ENCODE measurements at regions not wholly inside any gene's neighbourhood (a gene's known extent, or its start where the extent isn't known, plus 50 kb on each side); places are given as distances from the start of the nearest gene placed in this dataset.

- Mint-ChIP-seq H3K4me3 (ENCODE audit: unreplicated experiment) (no peak overlapping the region), H3K4me1 (ENCODE audit: unreplicated experiment) (no peaks in the 10 kb centered on the region), H3K27me3 (ENCODE audit: unreplicated experiment) (peaks cover 8% of the 10 kb centered on the region), H3K9me3 (ENCODE audit: unreplicated experiment) (peaks cover 6% of the 10 kb centered on the region), H3K36me3 (ENCODE audit: low read depth, unreplicated experiment) (no peaks in the 10 kb centered on the region), H3K27ac (ENCODE audit: unreplicated experiment) (no peak overlapping the region)
- TF ChIP-seq, protein P1, sequence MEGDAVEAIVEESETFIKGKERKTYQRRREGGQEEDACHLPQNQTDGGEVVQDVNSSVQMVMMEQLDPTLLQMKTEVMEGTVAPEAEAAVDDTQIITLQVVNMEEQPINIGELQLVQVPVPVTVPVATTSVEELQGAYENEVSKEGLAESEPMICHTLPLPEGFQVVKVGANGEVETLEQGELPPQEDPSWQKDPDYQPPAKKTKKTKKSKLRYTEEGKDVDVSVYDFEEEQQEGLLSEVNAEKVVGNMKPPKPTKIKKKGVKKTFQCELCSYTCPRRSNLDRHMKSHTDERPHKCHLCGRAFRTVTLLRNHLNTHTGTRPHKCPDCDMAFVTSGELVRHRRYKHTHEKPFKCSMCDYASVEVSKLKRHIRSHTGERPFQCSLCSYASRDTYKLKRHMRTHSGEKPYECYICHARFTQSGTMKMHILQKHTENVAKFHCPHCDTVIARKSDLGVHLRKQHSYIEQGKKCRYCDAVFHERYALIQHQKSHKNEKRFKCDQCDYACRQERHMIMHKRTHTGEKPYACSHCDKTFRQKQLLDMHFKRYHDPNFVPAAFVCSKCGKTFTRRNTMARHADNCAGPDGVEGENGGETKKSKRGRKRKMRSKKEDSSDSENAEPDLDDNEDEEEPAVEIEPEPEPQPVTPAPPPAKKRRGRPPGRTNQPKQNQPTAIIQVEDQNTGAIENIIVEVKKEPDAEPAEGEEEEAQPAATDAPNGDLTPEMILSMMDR (IDR thresholded peaks at IDR 0.05; ENCODE audit: unreplicated experiment), result no peak
- DNase-seq (ENCODE audit: low spot score), result no peak
These were observed 105.9 kb downstream of the CPZ start for GRCh38 chr4:8698341-8699062.

DNA sequence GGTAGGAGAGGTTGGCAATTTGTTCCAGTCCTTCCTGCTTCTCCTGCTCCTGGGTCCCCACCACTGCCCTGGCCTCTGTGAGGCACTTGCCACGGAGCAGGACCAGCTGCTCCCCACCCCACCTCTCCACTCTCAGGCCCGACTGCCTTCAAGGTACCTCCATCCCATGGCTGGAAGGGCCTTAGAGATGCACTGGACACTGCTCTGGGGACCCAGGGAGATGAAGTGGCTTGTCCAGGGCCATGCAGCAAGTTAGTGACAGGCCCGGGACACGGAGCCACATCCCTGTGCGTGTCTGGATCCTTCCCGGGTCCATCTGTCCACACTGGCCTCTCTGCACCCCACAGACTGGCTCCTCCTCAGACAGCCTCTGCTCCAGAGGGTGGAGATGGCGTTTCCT is 105.3 kb downstream of the CPZ start:
- H3K27me3 Mint-ChIP-seq (ENCODE audit: unreplicated experiment), result peaks cover 8% of the 10 kb centered on the region
- H3K36me3 Mint-ChIP-seq (ENCODE audit: low read depth, unreplicated experiment), result no peaks in the 10 kb centered on the region
- no peaks in the 10 kb centered on the region for H3K4me1 Mint-ChIP-seq (ENCODE audit: unreplicated experiment)
- TF ChIP-seq, protein P1 (IDR thresholded peaks at IDR 0.05; ENCODE audit: unreplicated experiment), result no peak
- DNase-seq (ENCODE audit: low spot score), result no peak
- H3K27ac Mint-ChIP-seq (ENCODE audit: unreplicated experiment), result no peak overlapping the region
- H3K4me3 Mint-ChIP-seq (ENCODE audit: unreplicated experiment), result no peak overlapping the region
- peaks cover 6% of the 10 kb centered on the region for H3K9me3 Mint-ChIP-seq (ENCODE audit: unreplicated experiment)

DNA sequence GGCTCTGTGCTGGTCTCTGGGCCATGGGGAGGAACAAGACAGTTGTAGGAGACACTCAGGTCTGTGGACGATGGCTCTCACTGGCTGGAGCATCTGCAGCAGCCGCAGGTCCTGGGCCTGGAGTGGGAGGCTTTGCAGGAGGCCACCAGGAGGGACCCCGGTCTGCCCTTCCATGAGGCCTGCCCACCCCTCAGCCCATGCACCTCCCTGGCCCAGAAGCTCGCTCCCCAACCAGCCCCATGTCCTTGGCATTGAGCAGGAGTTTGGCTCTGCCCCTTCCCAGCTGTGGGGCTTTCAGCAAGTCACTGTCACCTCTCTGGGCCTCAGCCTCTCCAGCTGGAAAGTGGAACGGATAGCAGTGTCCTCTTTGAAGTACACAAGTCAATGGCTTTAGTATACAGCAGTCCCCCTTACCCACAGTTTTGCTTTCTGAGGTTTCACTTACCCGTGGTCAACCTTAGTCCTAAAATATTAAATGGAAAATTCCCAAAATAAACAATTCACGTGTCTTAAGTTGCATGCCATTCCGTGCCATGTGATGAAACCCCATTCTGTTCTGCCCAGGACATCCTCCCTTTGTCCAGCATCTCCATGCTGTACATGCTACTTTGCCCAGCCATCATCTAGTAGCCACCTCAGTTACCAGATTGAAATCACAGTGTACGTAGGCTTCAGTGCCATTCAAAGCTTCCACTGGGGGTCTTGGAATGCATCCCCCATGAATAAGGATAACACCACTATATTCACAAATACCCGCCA is 104.0 kb downstream of the CPZ start:
- TF ChIP-seq, protein P1 (IDR thresholded peaks at IDR 0.05; ENCODE audit: unreplicated experiment), result no peak
- DNase-seq (ENCODE audit: low spot score), result no peak
- H3K36me3 Mint-ChIP-seq (ENCODE audit: low read depth, unreplicated experiment), result no peaks in the 10 kb centered on the region
- no peaks in the 10 kb centered on the region for H3K4me1 Mint-ChIP-seq (ENCODE audit: unreplicated experiment)
- peaks cover 6% of the 10 kb centered on the region for H3K27me3 Mint-ChIP-seq (ENCODE audit: unreplicated experiment)
- no peak overlapping the region for H3K27ac Mint-ChIP-seq (ENCODE audit: unreplicated experiment)
- no peak overlapping the region for H3K4me3 Mint-ChIP-seq (ENCODE audit: unreplicated experiment)
- H3K9me3 Mint-ChIP-seq (ENCODE audit: unreplicated experiment), result no peaks in the 10 kb centered on the region

DNA sequence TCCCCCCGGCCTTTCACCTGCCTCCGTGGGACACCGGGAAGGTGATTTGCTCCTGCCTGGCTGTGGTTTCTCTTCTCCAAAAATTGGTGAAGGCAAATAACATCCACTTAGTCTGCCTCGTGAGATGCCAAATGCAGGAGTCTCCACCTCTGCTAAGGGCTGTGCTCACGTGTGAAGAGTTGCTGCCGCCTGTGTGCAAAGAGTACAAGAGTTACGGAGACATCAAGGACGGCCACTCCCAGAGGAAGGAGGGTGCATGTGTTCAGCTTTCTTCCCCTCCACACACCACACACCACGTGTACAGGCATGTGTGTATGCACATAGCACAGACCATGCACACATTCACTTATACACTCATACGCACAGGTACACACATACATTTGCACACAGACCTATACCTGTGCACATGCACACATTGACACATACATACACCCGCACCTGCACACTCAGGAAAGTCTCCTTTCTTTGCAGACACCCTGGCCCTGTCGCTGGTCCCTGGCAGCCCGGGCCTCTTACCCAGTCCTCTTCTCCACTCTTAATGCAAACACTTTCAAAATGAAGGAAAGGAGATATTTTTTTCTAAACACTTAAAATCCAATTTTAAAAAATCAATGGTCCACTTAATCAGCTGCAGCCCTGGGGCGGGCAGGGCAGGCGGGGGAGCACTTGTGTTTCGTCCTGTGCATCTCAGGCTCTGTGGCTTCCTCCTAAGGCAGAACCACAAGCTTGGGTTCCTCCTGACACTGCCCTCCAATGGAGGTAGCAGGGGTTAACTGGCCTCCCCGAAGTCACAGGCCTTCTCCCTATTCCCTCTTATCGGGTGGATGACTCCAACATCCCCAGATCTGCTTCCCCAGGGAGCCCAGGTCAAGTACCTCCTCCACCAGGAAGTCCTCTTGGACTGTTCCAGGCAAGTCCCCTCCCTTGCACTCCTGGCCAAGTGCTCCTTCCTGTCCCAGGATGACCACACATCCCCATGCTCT is 103.0 kb downstream of the CPZ start:
- H3K27ac Mint-ChIP-seq (ENCODE audit: unreplicated experiment), result no peak overlapping the region
- no peak for DNase-seq (ENCODE audit: low spot score)
- peaks cover 8% of the 10 kb centered on the region for H3K27me3 Mint-ChIP-seq (ENCODE audit: unreplicated experiment)
- no peaks in the 10 kb centered on the region for H3K9me3 Mint-ChIP-seq (ENCODE audit: unreplicated experiment)
- TF ChIP-seq, protein P1 (IDR thresholded peaks at IDR 0.05; ENCODE audit: unreplicated experiment), result no peak
- H3K4me3 Mint-ChIP-seq (ENCODE audit: unreplicated experiment), result no peak overlapping the region
- H3K4me1 Mint-ChIP-seq (ENCODE audit: unreplicated experiment), result no peaks in the 10 kb centered on the region
- no peaks in the 10 kb centered on the region for H3K36me3 Mint-ChIP-seq (ENCODE audit: low read depth, unreplicated experiment)

Data from endothelial cell (in vitro differentiated cells).